K562 (cell line): ENCODE measurements at regions not wholly inside any gene's neighbourhood (a gene's known extent, or its start where the extent isn't known, plus 50 kb on each side); places are given as distances from the start of the nearest gene placed in this dataset.
A peak's percentile ranks its signal among the peaks of the same experiment; 100 is the strongest.

Source experiments
- CEBPB ChIP-seq: fragments of 450-650 bp; IDR thresholded peaks from 2 replicates; pipeline ENCODE4 v1.6.1; 2016; ENCODE audit warnings: missing genetic modification characterization, missing compliant biosample characterization
- DPF2 ChIP-seq: fragments of 450-650 bp; IDR thresholded peaks from 2 replicates; pipeline ENCODE4 v1.6.1; 2016
- FOS ChIP-seq: IDR thresholded peaks from 3 replicates; pipeline ENCODE4 v1.6.1; 2011; ENCODE audit not compliant: insufficient read length; ENCODE audit errors: extremely low read depth
- FOXA3 ChIP-seq, 2 experiments: fragments of 450-650 bp in 1 of 2; sonication (generic) in 1 of 2; formaldehyde crosslinking; IDR thresholded peaks in 1 of 2; conservative IDR thresholded peaks in 1 of 2; 2 replicates each; pipeline versions ENCODE4 v1.4.0 to v1.8.0; 2020 to 2022; ENCODE audit warnings: mild to moderate bottlenecking in 2 of 2, missing genetic modification reagents in 1 of 2
- FOXK1 ChIP-seq: sonication (generic); formaldehyde crosslinking; IDR thresholded peaks from 2 replicates; pipeline ENCODE4 v1.8.0; 2022; ENCODE audit warnings: missing genetic modification reagents, mild to moderate bottlenecking, borderline replicate concordance
- GABPB1 ChIP-seq: sonication (generic); formaldehyde crosslinking; IDR thresholded peaks from 2 replicates; pipeline ENCODE4 v1.8.0; 2022; ENCODE audit warnings: mild to moderate bottlenecking, missing genetic modification reagents
- HDAC6 ChIP-seq: IDR thresholded peaks from 2 replicates; pipeline ENCODE4 v1.6.1; 2012; ENCODE audit warnings: low read depth, mild to moderate bottlenecking, control low read depth, inconsistent platforms, low read length, moderate library complexity
- KDM1A ChIP-seq, 2 experiments: fragments of 450-650 bp; IDR thresholded peaks; 2 replicates each; pipeline ENCODE4 v1.6.1; 2016; ENCODE audit warnings: mild to moderate bottlenecking in 2 of 2
- KLF10 ChIP-seq: fragments of 250-450 bp; sonication (Bioruptor Pico); IDR thresholded peaks from 2 replicates; pipeline ENCODE4 v1.6.1; 2021; ENCODE audit warnings: matching md5 sums
- MAFK ChIP-seq: IDR thresholded peaks from 2 replicates; pipeline ENCODE4 v1.6.1; 2011; ENCODE audit warnings: low read length, improper control_type of control experiment
- MBD2 ChIP-seq: sonication (generic); IDR thresholded peaks from 2 replicates; pipeline ENCODE4 v1.6.1; 2016; ENCODE audit warnings: low read depth, borderline replicate concordance
- NEUROD1 ChIP-seq: fragments of 150-350 bp; IDR thresholded peaks from 2 replicates; pipeline ENCODE4 v1.6.1; 2014; ENCODE audit warnings: borderline replicate concordance, low read length, low read depth; ENCODE audit not compliant: partially characterized antibody
- NR2C2 ChIP-seq, 2 experiments: fragments of 200-800 bp in 1 of 2; sonication (Bioruptor generic) in 1 of 2; sonication (generic) in 1 of 2; formaldehyde crosslinking in 1 of 2; IDR thresholded peaks; 2 replicates each; pipeline versions ENCODE4 v1.6.1 to v1.8.0; 2016 to 2022; ENCODE audit warnings: mild to moderate bottlenecking in 1 of 2, missing compliant biosample characterization in 1 of 2, missing genetic modification characterization in 1 of 2, missing genetic modification reagents in 1 of 2
- NR2F6 ChIP-seq: fragments of 450-650 bp; formaldehyde crosslinking; IDR thresholded peaks from 2 replicates; pipeline ENCODE4 v1.4.0; 2020; ENCODE audit warnings: mild to moderate bottlenecking
- PHB ChIP-seq: fragments of 250-450 bp; sonication (Bioruptor Pico); IDR thresholded peaks from 2 replicates; pipeline ENCODE4 v1.5.0; 2021
- POLR2B ChIP-seq: fragments of 450-650 bp; IDR thresholded peaks from 2 replicates; pipeline ENCODE4 v1.6.1; 2018; ENCODE audit warnings: low read depth; ENCODE audit not compliant: partially characterized antibody
- RBM15 ChIP-seq: fragments of 200-400 bp; formaldehyde crosslinking; IDR thresholded peaks from 2 replicates; pipeline ENCODE4 v1.6.1; 2018; ENCODE audit warnings: mild to moderate bottlenecking, low read length, moderate library complexity; ENCODE audit not compliant: insufficient read depth
- SIX5 ChIP-seq, 2 experiments: IDR thresholded peaks; 2 replicates each; pipeline ENCODE4 v1.6.1; 2011; ENCODE audit warnings: low read length in 2 of 2, borderline replicate concordance in 1 of 2, low read depth in 1 of 2, mild to moderate bottlenecking in 1 of 2, moderate library complexity in 1 of 2; ENCODE audit not compliant: insufficient read depth in 1 of 2
- SNRNP70 ChIP-seq: fragments of 200-400 bp; formaldehyde crosslinking; optimal IDR thresholded peaks from 2 replicates; pipeline ENCODE3; 2017; ENCODE audit warnings: low read depth, low read length
- STAG1 ChIP-seq: sonication (generic); formaldehyde crosslinking; IDR thresholded peaks from 2 replicates; pipeline ENCODE4 v1.5.0; 2020; ENCODE audit warnings: missing genetic modification reagents, borderline replicate concordance
- TBL1XR1 ChIP-seq, 2 experiments: IDR thresholded peaks; 2 replicates each; pipeline ENCODE4 v1.6.1; 2012; ENCODE audit warnings: improper control_type of control experiment in 2 of 2, low read length in 2 of 2, mild to moderate bottlenecking in 1 of 2
- TRIM24 ChIP-seq, 2 experiments: fragments of 450-650 bp; IDR thresholded peaks; 2 replicates each; pipeline ENCODE4 v1.6.1; 2016
- USF2 ChIP-seq: sonication (generic); formaldehyde crosslinking; IDR thresholded peaks from 2 replicates; pipeline ENCODE4 v1.5.0; 2020; ENCODE audit warnings: missing genetic modification reagents
- XRCC5 ChIP-seq: fragments of 200-400 bp; formaldehyde crosslinking; IDR thresholded peaks from 2 replicates; pipeline ENCODE4 v1.6.1; 2017; ENCODE audit warnings: low read depth, mild to moderate bottlenecking, low read length
- ZBTB17 ChIP-seq: fragments of 450-650 bp; formaldehyde crosslinking; IDR thresholded peaks from 2 replicates; pipeline ENCODE4 v1.4.0; 2020; ENCODE audit warnings: mild to moderate bottlenecking
- ZNF121 ChIP-seq: sonication (generic); formaldehyde crosslinking; conservative IDR thresholded peaks from 2 replicates; pipeline ENCODE4 v1.8.0; 2022; ENCODE audit warnings: missing genetic modification reagents
- TF ChIP-seq, protein P1 (sequence below): fragments of 250-450 bp; sonication (Bioruptor Pico); IDR thresholded peaks from 2 replicates; pipeline ENCODE4 v1.5.0; 2020; ENCODE audit warnings: mild to moderate bottlenecking, borderline replicate concordance
- TF ChIP-seq, protein P2 (sequence below): sonication (generic); formaldehyde crosslinking; IDR thresholded peaks from 2 replicates; pipeline ENCODE4 v1.8.1; 2022; ENCODE audit warnings: missing genetic modification reagents

- TF ChIP-seq NR2C2 (CRISPR knock-in tag; IDR thresholded peaks at IDR 0.05) (no peak), NR2C2 (tag; IDR thresholded peaks at IDR 0.05) (no peak), CEBPB (tag) (peak; percentile 80), MBD2 (no peak), MAFK (no peak), ZBTB17 (CRISPR knock-in tag) (no peak), KLF10 (CRISPR knock-in tag) (no peak), SIX5 (IDR thresholded peaks at IDR 0.05; ENCODE audit: borderline replicate concordance in 1 of 2, insufficient read depth in 1 of 2, low read depth in 1 of 2, low read length in 2 of 2) (no peak), RBM15 (no peak), SNRNP70 (no peak), ZNF121 (CRISPR knock-in tag) (no peak), NR2F6 (no peak), STAG1 (no peak), GABPB1 (CRISPR knock-in tag) (no peak), FOXK1 (CRISPR knock-in tag) (no peak), POLR2B (no peak), XRCC5 (no peak), FOXA3 (CRISPR knock-in tag; conservative IDR thresholded peaks at IDR 0.05 in 1 of 2, IDR thresholded peaks at IDR 0.05 in 1 of 2) (no peak), DPF2 (no peak), HDAC6 (no peak), TBL1XR1 (IDR thresholded peaks at IDR 0.05; ENCODE audit: low read length in 2 of 2) (no peak), FOS (no peak), KDM1A (IDR thresholded peaks at IDR 0.05) (no peak), NEUROD1 (no peak), TRIM24 (IDR thresholded peaks at IDR 0.05) (peak; percentile 84 to 86; a peak in 2 of 4 replicates), PHB (CRISPR knock-in tag) (no peak), USF2 (CRISPR knock-in tag) (no peak)
- TF ChIP-seq, protein P1, sequence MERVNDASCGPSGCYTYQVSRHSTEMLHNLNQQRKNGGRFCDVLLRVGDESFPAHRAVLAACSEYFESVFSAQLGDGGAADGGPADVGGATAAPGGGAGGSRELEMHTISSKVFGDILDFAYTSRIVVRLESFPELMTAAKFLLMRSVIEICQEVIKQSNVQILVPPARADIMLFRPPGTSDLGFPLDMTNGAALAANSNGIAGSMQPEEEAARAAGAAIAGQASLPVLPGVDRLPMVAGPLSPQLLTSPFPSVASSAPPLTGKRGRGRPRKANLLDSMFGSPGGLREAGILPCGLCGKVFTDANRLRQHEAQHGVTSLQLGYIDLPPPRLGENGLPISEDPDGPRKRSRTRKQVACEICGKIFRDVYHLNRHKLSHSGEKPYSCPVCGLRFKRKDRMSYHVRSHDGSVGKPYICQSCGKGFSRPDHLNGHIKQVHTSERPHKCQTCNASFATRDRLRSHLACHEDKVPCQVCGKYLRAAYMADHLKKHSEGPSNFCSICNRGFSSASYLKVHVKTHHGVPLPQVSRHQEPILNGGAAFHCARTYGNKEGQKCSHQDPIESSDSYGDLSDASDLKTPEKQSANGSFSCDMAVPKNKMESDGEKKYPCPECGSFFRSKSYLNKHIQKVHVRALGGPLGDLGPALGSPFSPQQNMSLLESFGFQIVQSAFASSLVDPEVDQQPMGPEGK = no peak
- TF ChIP-seq, protein P2, sequence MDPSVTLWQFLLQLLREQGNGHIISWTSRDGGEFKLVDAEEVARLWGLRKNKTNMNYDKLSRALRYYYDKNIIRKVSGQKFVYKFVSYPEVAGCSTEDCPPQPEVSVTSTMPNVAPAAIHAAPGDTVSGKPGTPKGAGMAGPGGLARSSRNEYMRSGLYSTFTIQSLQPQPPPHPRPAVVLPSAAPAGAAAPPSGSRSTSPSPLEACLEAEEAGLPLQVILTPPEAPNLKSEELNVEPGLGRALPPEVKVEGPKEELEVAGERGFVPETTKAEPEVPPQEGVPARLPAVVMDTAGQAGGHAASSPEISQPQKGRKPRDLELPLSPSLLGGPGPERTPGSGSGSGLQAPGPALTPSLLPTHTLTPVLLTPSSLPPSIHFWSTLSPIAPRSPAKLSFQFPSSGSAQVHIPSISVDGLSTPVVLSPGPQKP (CRISPR knock-in tag) = no peak
Observed at GRCh38 chr18:1438458-1438910, 533.8 kb downstream of the ADCYAP1 start (continued).
